Left lobe of liver (tissue), 2 donors: ENCODE measurements at regions not wholly inside any gene's neighbourhood (a gene's known extent, or its start where the extent isn't known, plus 50 kb on each side); places are given as distances from the start of the nearest gene placed in this dataset.
"Not testable (repeated sequence)": the region's sequence is repeated elsewhere in the genome, so short reads cannot be mapped to it uniquely, and the experiment has no call there.

Experiments used
- ATAC-seq: fragments of 200-7000 bp; cut with Tn5 transposase; one replicate; pipeline ENCODE4 v1.9.1; 2020; ENCODE audit warnings: mild to moderate bottlenecking, moderate library complexity
- DNase-seq: peaks from one replicate; pipeline ENCODE4 v3.0.0-alpha.2; 2020; ENCODE audit warnings: low spot score
- donor health status: DM: no; HTN: no; CAD: no; lungs with moderate emphysema.
- donor health status: DM: no; HTN: yes; CAD: no.

GRCh38 chr13:39803156-39803555, 147.7 kb downstream of the COG6 start:
- ATAC-seq (no peak), DNase-seq (no peak)

GRCh38 chr13:39803851-39804250, 148.4 kb downstream of the COG6 start:
- no peak for DNase-seq
- no peak for ATAC-seq

GRCh38 chr13:39804332-39805210, 149.1 kb downstream of the COG6 start:
- ATAC-seq, result no peak
- DNase-seq, result no peak

GRCh38 chr13:39809466-39809865, 154.0 kb downstream of the COG6 start:
- ATAC-seq, result no peak

GRCh38 chr13:39810091-39810877, 154.8 kb downstream of the COG6 start:
- no peak for ATAC-seq

More at GRCh38 chr13:39809466-39809865, 154.0 kb downstream of the COG6 start:
- no peak for DNase-seq

GRCh38 chr13:39811051-39811450, 155.6 kb downstream of the COG6 start:
- ATAC-seq (peak; percentile 23), DNase-seq (no peak)

More at GRCh38 chr13:39810091-39810877, 154.8 kb downstream of the COG6 start:
- no peak for DNase-seq

- DNase-seq (no peak), ATAC-seq (no peak)
Measured at GRCh38 chr13:39811696-39812095, 156.2 kb downstream of the COG6 start.

- DNase-seq (no peak), ATAC-seq (no peak)
Measured at GRCh38 chr13:39815345-39816111, 160.1 kb downstream of the COG6 start.

- no peak for DNase-seq
- ATAC-seq, result no peak
Measured at GRCh38 chr13:39816936-39817335, 161.5 kb downstream of the COG6 start.

- no peak for ATAC-seq
- DNase-seq, result no peak
Measured at GRCh38 chr13:39818953-39819352, 163.5 kb downstream of the COG6 start.

- no peak for ATAC-seq
- no peak for DNase-seq
Measured at GRCh38 chr13:39820606-39821005, 165.1 kb downstream of the COG6 start.

- ATAC-seq, result no peak
- DNase-seq, result no peak
Measured at GRCh38 chr13:39821977-39822376, 166.5 kb downstream of the COG6 start.

GRCh38 chr13:39822437-39822836, 167.0 kb downstream of the COG6 start:
- DNase-seq, result no peak

GRCh38 chr13:39823063-39823713, 167.7 kb downstream of the COG6 start:
- no peak for ATAC-seq
- no peak for DNase-seq

More at GRCh38 chr13:39822437-39822836, 167.0 kb downstream of the COG6 start:
- no peak for ATAC-seq

- no peak for DNase-seq
- no peak for ATAC-seq
Measured at GRCh38 chr13:39825886-39826285, 170.4 kb downstream of the COG6 start.

GRCh38 chr13:39835253-39835652, 179.8 kb downstream of the COG6 start:
- peak; percentile 29 for ATAC-seq
- DNase-seq, result no peak

GRCh38 chr13:39836038-39836437, 180.6 kb downstream of the COG6 start:
- ATAC-seq, result no peak
- no peak for DNase-seq

- ATAC-seq, DNase-seq: not testable (repeated sequence)
Measured at GRCh38 chr13:39837866-39838265, 182.4 kb downstream of the COG6 start.

- ATAC-seq (no peak), DNase-seq (no peak)
Measured at GRCh38 chr13:39840201-39840600, 184.7 kb downstream of the COG6 start.

GRCh38 chr13:39847336-39847735, 191.9 kb downstream of the COG6 start:
- no peak for ATAC-seq

GRCh38 chr13:39855236-39855635, 199.8 kb downstream of the COG6 start:
- ATAC-seq, result no peak
- DNase-seq, result no peak

More at GRCh38 chr13:39847336-39847735, 191.9 kb downstream of the COG6 start:
- no peak for DNase-seq
